ENCODE measurements at regions not wholly inside any gene's neighbourhood (a gene's known extent, or its start where the extent isn't known, plus 50 kb on each side); places are given as distances from the start of the nearest gene placed in this dataset.
"Not testable (repeated sequence)": the region's sequence is repeated elsewhere in the genome, so short reads cannot be mapped to it uniquely, and the experiment has no call there.

DNA sequence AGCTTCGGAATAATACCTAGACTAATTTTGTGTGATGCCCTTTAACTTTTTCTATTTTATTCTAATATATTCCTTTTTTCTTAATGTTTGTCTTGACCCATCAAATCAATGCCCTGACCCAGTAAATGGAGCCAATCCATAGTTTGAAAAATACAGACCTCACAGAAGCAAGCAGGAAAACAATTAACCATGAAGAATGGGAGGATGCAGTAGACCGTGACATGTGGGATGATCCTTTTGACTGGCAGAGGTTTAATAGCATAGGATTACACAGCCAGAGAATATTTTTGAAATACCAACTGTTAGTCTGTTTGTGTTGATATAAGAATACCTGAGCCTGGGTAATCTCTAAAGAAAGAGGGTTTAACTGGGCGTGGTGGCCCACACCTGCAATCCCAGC, 142.6 kb upstream of the NEBL start:
- TF ChIP-seq, protein P1, sequence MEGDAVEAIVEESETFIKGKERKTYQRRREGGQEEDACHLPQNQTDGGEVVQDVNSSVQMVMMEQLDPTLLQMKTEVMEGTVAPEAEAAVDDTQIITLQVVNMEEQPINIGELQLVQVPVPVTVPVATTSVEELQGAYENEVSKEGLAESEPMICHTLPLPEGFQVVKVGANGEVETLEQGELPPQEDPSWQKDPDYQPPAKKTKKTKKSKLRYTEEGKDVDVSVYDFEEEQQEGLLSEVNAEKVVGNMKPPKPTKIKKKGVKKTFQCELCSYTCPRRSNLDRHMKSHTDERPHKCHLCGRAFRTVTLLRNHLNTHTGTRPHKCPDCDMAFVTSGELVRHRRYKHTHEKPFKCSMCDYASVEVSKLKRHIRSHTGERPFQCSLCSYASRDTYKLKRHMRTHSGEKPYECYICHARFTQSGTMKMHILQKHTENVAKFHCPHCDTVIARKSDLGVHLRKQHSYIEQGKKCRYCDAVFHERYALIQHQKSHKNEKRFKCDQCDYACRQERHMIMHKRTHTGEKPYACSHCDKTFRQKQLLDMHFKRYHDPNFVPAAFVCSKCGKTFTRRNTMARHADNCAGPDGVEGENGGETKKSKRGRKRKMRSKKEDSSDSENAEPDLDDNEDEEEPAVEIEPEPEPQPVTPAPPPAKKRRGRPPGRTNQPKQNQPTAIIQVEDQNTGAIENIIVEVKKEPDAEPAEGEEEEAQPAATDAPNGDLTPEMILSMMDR (conservative IDR thresholded peaks at IDR 0.05; ENCODE audit: low read depth, low read length): no peak
- no peak for DNase-seq (ENCODE audit: low read depth)
- H3K4me3 ChIP-seq (ENCODE audit: low read length): no peak overlapping the region

DNA sequence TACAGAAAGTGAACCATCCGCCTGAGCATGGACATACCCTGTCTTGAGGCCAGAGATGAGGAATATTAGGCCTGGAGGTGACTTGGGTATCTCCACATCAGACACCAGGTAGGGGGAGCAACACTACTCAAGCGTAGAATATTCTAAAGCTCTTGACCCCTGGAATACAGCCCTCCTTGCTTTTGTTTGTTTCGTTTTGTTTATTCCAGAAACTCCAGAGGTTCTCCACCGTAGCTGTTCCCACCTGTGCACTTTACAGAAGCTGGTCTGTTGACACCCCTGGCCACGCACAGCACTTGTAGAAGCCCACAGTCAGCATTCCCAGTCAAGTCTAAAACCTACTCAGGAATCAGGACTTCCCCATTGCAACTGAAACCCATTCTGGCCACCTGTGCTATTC, 139.6 kb upstream of the NEBL start:
- TF ChIP-seq, protein P1 (conservative IDR thresholded peaks at IDR 0.05; ENCODE audit: low read depth, low read length): no peak
- no peak for DNase-seq (ENCODE audit: low read depth)
- no peak overlapping the region for H3K4me3 ChIP-seq (ENCODE audit: low read length)

DNA sequence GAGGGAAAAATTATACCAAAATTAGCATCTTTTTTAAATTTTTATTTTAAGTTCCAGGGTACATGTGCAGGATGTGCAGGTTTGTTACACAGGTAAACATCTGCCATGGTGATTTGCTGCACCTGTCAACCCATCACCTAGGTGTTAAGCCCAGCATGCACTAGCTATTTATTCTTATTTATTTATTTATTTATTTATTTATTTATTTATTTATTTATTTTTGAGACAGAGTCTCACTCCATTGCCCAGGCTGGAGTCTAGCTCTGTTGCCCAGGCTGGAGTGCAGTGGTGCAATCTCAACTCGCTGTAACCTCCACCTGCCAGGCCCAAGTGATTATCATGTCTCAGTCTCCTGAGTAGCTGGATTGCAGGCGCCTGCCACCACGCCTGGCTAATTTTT, 137.7 kb upstream of the NEBL start:
- not testable (repeated sequence) for DNase-seq (ENCODE audit: low read depth); H3K4me3 ChIP-seq (ENCODE audit: low read length)

DNA sequence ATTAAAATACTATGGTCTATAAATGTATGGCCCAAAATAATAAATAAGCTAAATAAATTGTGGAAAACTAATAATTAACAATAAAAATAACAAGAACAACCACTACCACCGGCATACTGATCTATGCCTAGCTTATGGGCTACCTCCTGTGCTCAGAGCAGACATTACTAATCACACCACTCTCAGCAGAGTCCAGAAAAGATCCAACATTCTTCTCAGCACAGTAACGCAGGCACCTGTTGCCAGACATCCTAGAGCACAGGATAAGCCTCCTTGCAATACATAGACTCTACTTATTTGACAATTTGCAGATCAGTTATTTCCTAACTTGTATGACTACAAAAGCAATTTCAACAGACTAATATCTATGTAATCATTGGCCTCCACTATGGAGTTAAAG, 137.1 kb upstream of the NEBL start:
- no peak overlapping the region for H3K4me3 ChIP-seq (ENCODE audit: low read length)
- no peak for DNase-seq (ENCODE audit: low read depth)
- TF ChIP-seq, protein P1 (conservative IDR thresholded peaks at IDR 0.05; ENCODE audit: low read depth, low read length): no peak

DNA sequence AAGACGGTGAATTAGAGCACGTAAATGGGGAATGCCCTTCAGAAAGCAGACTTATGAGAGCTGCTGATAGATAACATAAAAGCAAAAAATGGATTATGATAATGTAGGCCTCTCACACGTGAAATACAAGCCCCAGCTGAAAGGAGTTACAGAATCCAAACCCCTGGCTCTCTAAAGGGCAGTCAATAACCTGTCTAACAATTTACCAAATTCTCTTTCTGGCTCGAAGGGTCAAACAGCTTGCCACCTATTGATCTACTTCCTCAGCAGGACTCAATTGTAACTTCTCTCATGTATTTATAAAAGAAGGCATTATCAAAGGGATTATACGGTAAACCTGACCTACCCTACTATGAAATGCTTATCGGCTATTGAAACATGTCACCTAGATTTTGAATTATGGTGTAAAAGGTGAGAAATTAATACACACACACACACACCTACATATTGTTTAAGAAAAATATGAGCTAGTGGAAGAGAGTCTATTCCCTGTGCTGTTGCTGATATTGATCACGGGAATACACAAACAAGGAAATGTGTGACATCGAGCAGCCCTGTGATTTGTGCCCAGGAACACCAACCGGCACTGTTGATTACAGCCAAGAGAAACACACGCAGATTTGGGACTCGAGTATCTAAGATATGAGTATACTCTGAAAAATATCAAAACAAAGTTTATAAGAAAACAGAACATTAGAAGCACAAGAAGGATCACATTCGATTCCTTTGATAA, 135.6 kb upstream of the NEBL start:
- no peak overlapping the region for H3K4me3 ChIP-seq (ENCODE audit: low read length)
- TF ChIP-seq, protein P1 (conservative IDR thresholded peaks at IDR 0.05; ENCODE audit: low read depth, low read length): no peak
- DNase-seq (ENCODE audit: low read depth): no peak

DNA sequence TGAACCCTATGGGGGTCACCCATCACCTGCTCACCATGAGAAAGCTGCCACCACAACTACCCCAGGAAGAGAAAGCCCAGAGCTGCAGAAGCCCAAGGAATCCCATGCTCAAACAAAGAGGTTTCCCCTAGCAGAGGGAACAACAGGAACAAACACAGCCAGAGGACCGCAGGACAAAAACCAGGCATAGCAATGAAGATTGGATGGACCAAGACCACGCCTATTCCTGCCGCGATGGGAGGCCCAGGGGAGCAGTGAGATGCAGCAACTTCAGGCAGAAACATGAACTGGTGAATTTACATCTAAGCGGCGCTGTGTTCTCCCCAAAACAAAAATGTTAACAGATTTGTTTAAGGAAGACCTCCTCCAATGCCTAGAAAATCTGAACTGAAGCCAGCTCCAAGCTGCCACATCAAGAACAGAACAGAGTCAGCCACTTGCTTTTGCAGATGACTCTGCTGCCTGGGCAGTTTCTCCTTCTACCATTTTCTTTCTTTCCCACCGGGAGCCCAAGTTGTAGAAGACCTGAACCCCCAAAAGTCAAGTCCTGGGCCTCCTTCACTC, 134.2 kb upstream of the NEBL start:
- no peak overlapping the region for H3K4me3 ChIP-seq (ENCODE audit: low read length)
- TF ChIP-seq, protein P1 (conservative IDR thresholded peaks at IDR 0.05; ENCODE audit: low read depth, low read length): no peak
- DNase-seq (ENCODE audit: low read depth): no peak

DNA sequence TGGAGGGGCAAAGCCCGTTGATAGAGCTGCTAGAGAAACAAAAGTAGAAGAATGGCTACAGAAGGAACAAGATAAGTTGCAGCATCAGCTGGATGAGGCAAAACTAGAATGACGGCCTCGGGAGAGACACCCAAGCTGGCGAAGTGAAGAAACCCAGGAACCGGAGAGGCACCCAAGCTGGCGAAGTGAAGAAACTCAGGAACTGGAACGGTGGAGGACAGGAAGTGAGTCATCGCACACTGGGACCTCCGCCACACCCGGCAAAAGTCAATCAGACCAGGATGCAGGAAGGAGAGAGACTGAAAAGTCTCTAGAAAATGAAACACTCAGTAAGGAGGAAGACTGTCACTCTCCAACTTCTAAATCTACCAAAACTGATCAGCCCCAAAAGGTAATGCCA, 133.0 kb upstream of the NEBL start:
- TF ChIP-seq, protein P1 (conservative IDR thresholded peaks at IDR 0.05; ENCODE audit: low read depth, low read length): no peak
- DNase-seq (ENCODE audit: low read depth): no peak
- no peak overlapping the region for H3K4me3 ChIP-seq (ENCODE audit: low read length)

Measured in retinal pigment epithelial cell (primary cell).